Upper lobe of left lung (tissue), 6 donors: ENCODE measurements at regions not wholly inside any gene's neighbourhood (a gene's known extent, or its start where the extent isn't known, plus 50 kb on each side); places are given as distances from the start of the nearest gene placed in this dataset.

ENCODE experiments used
- ATAC-seq, 2 donors: fragments of 200-7000 bp; cut with Tn5 transposase; one replicate each; pipeline ENCODE4 v1.9.1; 2022; ENCODE audit warnings: mild to moderate bottlenecking in 2 of 2, moderate library complexity in 2 of 2; ENCODE audit not compliant: low FRiP score in 2 of 2
- DNase-seq, 2 donors: peaks; one replicate each; pipeline ENCODE4 v3.0.0-alpha.2; 2019 to 2020
- H3K27ac ChIP-seq, 4 donors: fragments of 200-600 bp; sonication (generic); one replicate each; pipeline ENCODE4 v1.5.1; 2016 to 2019
- H3K27me3 ChIP-seq, 4 donors: fragments of 200-600 bp; sonication (generic); one replicate each; pipeline ENCODE4 v1.5.1; 2017 to 2019
- H3K36me3 ChIP-seq, 4 donors: fragments of 200-600 bp; sonication (generic); one replicate each; pipeline ENCODE4 v1.5.1; 2016 to 2019
- H3K4me1 ChIP-seq, 4 donors: fragments of 200-600 bp; sonication (generic); one replicate each; pipeline ENCODE4 v1.5.1; 2018 to 2019
- H3K4me3 ChIP-seq, 4 donors: fragments of 200-600 bp; sonication (generic); one replicate each; pipeline ENCODE4 v1.5.1; 2017 to 2019; ENCODE audit warnings: mild to moderate bottlenecking in 2 of 4, moderate library complexity in 1 of 4
- H3K9me3 ChIP-seq, 4 donors: fragments of 200-600 bp; sonication (generic); one replicate each; pipeline ENCODE4 v1.5.1; 2018 to 2019
- CTCF ChIP-seq, 6 experiments: fragments of 450-650 bp in 4 of 6; fragments of 200-600 bp in 2 of 6; sonication (generic) in 2 of 6; IDR thresholded peaks; one replicate each; pipeline ENCODE4 v1.5.1; 2016 to 2019; ENCODE audit warnings: antibody characterized with exemption in 6 of 6
- EP300 ChIP-seq, 4 donors: sonication (generic); formaldehyde crosslinking; IDR thresholded peaks; one replicate each; pipeline ENCODE4 v1.5.1; 2017; ENCODE audit warnings: antibody characterized with exemption in 4 of 4, control low read depth in 2 of 4
- POLR2A ChIP-seq, 4 donors: fragments of 450-650 bp; IDR thresholded peaks; one replicate each; pipeline ENCODE4 v1.5.1; 2016 to 2017; ENCODE audit warnings: antibody characterized with exemption in 4 of 4, mild to moderate bottlenecking in 2 of 4
- POLR2AphosphoS5 ChIP-seq, 2 donors: sonication (generic); formaldehyde crosslinking; IDR thresholded peaks; one replicate each; pipeline ENCODE4 v1.5.1; 2017; ENCODE audit warnings: antibody characterized with exemption in 2 of 2
- WGBS, 2 donors: methylation state at CpG; one replicate each; pipeline ENCODE4 v1.1.5; 2017 to 2018; 5-methylcytosine and 5-hydroxymethylcytosine counted together
- donor health status: DM: no; HTN: no; CAD: no; lungs with moderate emphysema.
- donor health status: DM: no; HTN: yes; CAD: no; lungs with severe emphysema.

GRCh38 chr4:56092540-56092939, 143.8 kb downstream of the CEP135 start:
- Histone ChIP-seq H3K9me3 (no peaks in the 10 kb centered on the region), H3K4me1 (no peaks in the 10 kb centered on the region), H3K36me3 (no peaks in the 10 kb centered on the region), H3K4me3 (no peak overlapping the region), H3K27ac (no peak overlapping the region), H3K27me3 (no peaks in the 10 kb centered on the region)
- TF ChIP-seq POLR2A (IDR thresholded peaks at IDR 0.05) = no peak
- no peak for TF ChIP-seq CTCF (IDR thresholded peaks at IDR 0.05)
- TF ChIP-seq EP300 (IDR thresholded peaks at IDR 0.05) = no peak
- TF ChIP-seq POLR2AphosphoS5 (IDR thresholded peaks at IDR 0.05) = no peak
- DNase-seq (no peak), ATAC-seq (no peak)
- WGBS, 2 donors = 88 to 94% methylated on average over 8 of the region's 8 CpGs

- TF ChIP-seq EP300 (IDR thresholded peaks at IDR 0.05) (no peak), CTCF (IDR thresholded peaks at IDR 0.05) (no peak), POLR2A (IDR thresholded peaks at IDR 0.05) (no peak), POLR2AphosphoS5 (IDR thresholded peaks at IDR 0.05) (no peak)
- no peaks in the 10 kb centered on the region for H3K36me3 ChIP-seq
- no peak for ATAC-seq
- 86% methylated on average over 7 of the region's 7 CpGs for WGBS, 2 donors
- no peak overlapping the region for H3K27ac ChIP-seq
- H3K4me1 ChIP-seq = no peaks in the 10 kb centered on the region
- H3K27me3 ChIP-seq = no peaks in the 10 kb centered on the region
- no peak for DNase-seq
- H3K4me3 ChIP-seq = no peak overlapping the region
- no peaks in the 10 kb centered on the region for H3K9me3 ChIP-seq
Observed at GRCh38 chr4:56086561-56086960, 137.8 kb downstream of the CEP135 start.

- DNase-seq (no peak), ATAC-seq (no peak)
- Histone ChIP-seq H3K4me3 (no peak overlapping the region), H3K36me3 (no peaks in the 10 kb centered on the region), H3K27ac (no peak overlapping the region), H3K27me3 (no peaks in the 10 kb centered on the region), H3K4me1 (no peaks in the 10 kb centered on the region), H3K9me3 (no peaks in the 10 kb centered on the region)
- WGBS, 2 donors = 35 to 47% methylated on average over 3 of the region's 3 CpGs
- no peak for TF ChIP-seq POLR2AphosphoS5 (IDR thresholded peaks at IDR 0.05)
- TF ChIP-seq CTCF (IDR thresholded peaks at IDR 0.05) = no peak
- TF ChIP-seq EP300 (IDR thresholded peaks at IDR 0.05) = no peak
- no peak for TF ChIP-seq POLR2A (IDR thresholded peaks at IDR 0.05)
Observed at GRCh38 chr4:56086073-56086541, 137.4 kb downstream of the CEP135 start.

- TF ChIP-seq EP300 (IDR thresholded peaks at IDR 0.05) (no peak), CTCF (IDR thresholded peaks at IDR 0.05) (no peak), POLR2AphosphoS5 (IDR thresholded peaks at IDR 0.05) (no peak), POLR2A (IDR thresholded peaks at IDR 0.05) (no peak)
- Histone ChIP-seq H3K27me3 (no peaks in the 10 kb centered on the region), H3K4me3 (no peak overlapping the region), H3K9me3 (no peaks in the 10 kb centered on the region), H3K27ac (no peak overlapping the region), H3K4me1 (no peaks in the 10 kb centered on the region), H3K36me3 (no peaks in the 10 kb centered on the region)
- DNase-seq (no peak), ATAC-seq (no peak)
- 56 to 66% methylated on average over 2 of the region's 2 CpGs for WGBS, 2 donors
Observed at GRCh38 chr4:56085275-56085674, 136.5 kb downstream of the CEP135 start.

- no peak for ATAC-seq
- 68 to 76% methylated on average over 4 of the region's 4 CpGs for WGBS, 2 donors
- no peak overlapping the region for H3K4me3 ChIP-seq
- H3K4me1 ChIP-seq = no peaks in the 10 kb centered on the region
- no peak for DNase-seq
- TF ChIP-seq POLR2AphosphoS5 (IDR thresholded peaks at IDR 0.05) (no peak), POLR2A (IDR thresholded peaks at IDR 0.05) (no peak), CTCF (IDR thresholded peaks at IDR 0.05) (no peak), EP300 (IDR thresholded peaks at IDR 0.05) (no peak)
- no peak overlapping the region for H3K27ac ChIP-seq
- H3K36me3 ChIP-seq = no peaks in the 10 kb centered on the region
- H3K27me3 ChIP-seq = no peaks in the 10 kb centered on the region
- no peaks in the 10 kb centered on the region for H3K9me3 ChIP-seq
Observed at GRCh38 chr4:56084851-56085250, 136.1 kb downstream of the CEP135 start.
